B cell (primary cell): ENCODE measurements at regions not wholly inside any gene's neighbourhood (a gene's known extent, or its start where the extent isn't known, plus 50 kb on each side); places are given as distances from the start of the nearest gene placed in this dataset.
"Not testable (repeated sequence)": the region's sequence is repeated elsewhere in the genome, so short reads cannot be mapped to it uniquely, and the experiment has no call there.

Experiments
- ATAC-seq: fragments of 200-7000 bp; cut with Tn5 transposase; one replicate; pipeline ENCODE4 v1.10.0; 2021; ENCODE audit warnings: low read depth, mild to moderate bottlenecking, moderate number of reproducible peaks, moderate library complexity
- CTCF ChIA-PET: fragments of 350-600 bp; sonication (Branson Sonifier 250); formaldehyde crosslinking; loops from one replicate; lab custom pipeline; 2021; ENCODE audit warnings: antibody characterized with exemption, inconsistent platforms; lab: Charles Lee
- POLR2A ChIA-PET: fragments of 350-600 bp; sonication (Branson Sonifier 250); formaldehyde crosslinking; loops from one replicate; lab custom pipeline; 2021; ENCODE audit warnings: antibody characterized with exemption; lab: Charles Lee
- DNase-seq: peaks from one replicate; pipeline ENCODE4 v3.0.0; 2013
- H2AFZ ChIP-seq: 2 replicates; pipeline ENCODE4 v1.6.1; 2012; ENCODE audit warnings: mild to moderate bottlenecking, low read depth, low read length; ENCODE audit not compliant: insufficient read depth, poor library complexity, severe bottlenecking
- H3K27ac ChIP-seq, 2 donors: 1 replicate in 1 of 2; 2 replicates in 1 of 2; pipeline ENCODE4 v1.5.1; 2012 to 2013; ENCODE audit warnings: low read length in 2 of 2, mild to moderate bottlenecking in 2 of 2, moderate library complexity in 1 of 2
- H3K27me3 ChIP-seq, 4 experiments: fragments of 200-600 bp in 1 of 4; sonication (generic) in 1 of 4; replicated peaks in 1 of 4; 1 replicate in 2 of 4; 2 replicates in 2 of 4; pipeline versions ENCODE4 v1.6.1 to v1.7.0; 2013 to 2016; ENCODE audit warnings: low read length in 3 of 4, mild to moderate bottlenecking in 2 of 4, mixed read lengths in 1 of 4, moderate library complexity in 1 of 4; ENCODE audit not compliant: insufficient read depth in 4 of 4, control insufficient read depth in 3 of 4; ENCODE audit errors: control extremely low read depth in 1 of 4
- H3K36me3 ChIP-seq, 2 experiments: replicated peaks in 1 of 2; 1 replicate in 1 of 2; 2 replicates in 1 of 2; pipeline versions ENCODE4 v1.6.1 to v1.7.1; 2013; ENCODE audit warnings: low read length in 1 of 2; ENCODE audit not compliant: insufficient read depth in 2 of 2, control insufficient read depth in 1 of 2; ENCODE audit errors: control extremely low read depth in 1 of 2, extremely low read depth in 1 of 2
- H3K4me1 ChIP-seq, 2 donors: fragments of 200-600 bp in 1 of 2; sonication (generic) in 1 of 2; 1 replicate in 1 of 2; 2 replicates in 1 of 2; pipeline versions ENCODE4 v1.5.1 to v1.6.1; 2013 to 2017; ENCODE audit warnings: low read length in 2 of 2; ENCODE audit not compliant: control insufficient read depth in 2 of 2, insufficient read depth in 2 of 2
- H3K4me2 ChIP-seq: replicated peaks from 2 replicates; pipeline ENCODE3; 2012; ENCODE audit warnings: mild to moderate bottlenecking, low read depth, low read length; ENCODE audit not compliant: poor library complexity, severe bottlenecking
- H3K4me3 ChIP-seq, 5 experiments: fragments of 200-600 bp in 1 of 5; sonication (generic) in 1 of 5; 1 replicate in 3 of 5; 2 replicates in 2 of 5; pipeline versions ENCODE4 v1.5.1 to v1.7.0; 2011 to 2016; ENCODE audit warnings: low read length in 4 of 5, mild to moderate bottlenecking in 4 of 5, low read depth in 2 of 5, control low read depth in 1 of 5, moderate library complexity in 1 of 5; ENCODE audit not compliant: insufficient read depth in 1 of 5; ENCODE audit errors: control extremely low read depth in 1 of 5, extremely low read depth in 1 of 5
- H3K79me2 ChIP-seq: fragments of 200-600 bp; sonication (generic); one replicate; pipeline ENCODE4 v1.6.0; 2016; ENCODE audit warnings: low read length; ENCODE audit not compliant: control insufficient read depth, insufficient read depth
- H3K9ac ChIP-seq: fragments of 200-600 bp; sonication (generic); 2 replicates; pipeline ENCODE4 v1.6.1; 2017; ENCODE audit warnings: mild to moderate bottlenecking, low read length, moderate library complexity
- H3K9me3 ChIP-seq, 3 donors: one replicate each; pipeline versions ENCODE4 v1.6.1 to v1.7.1; 2013; ENCODE audit warnings: low read length in 2 of 3; ENCODE audit not compliant: control insufficient read depth in 2 of 3, insufficient read depth in 1 of 3; ENCODE audit errors: control extremely low read depth in 1 of 3
- H4K20me1 ChIP-seq: 2 replicates; pipeline ENCODE4 v1.6.0; 2012; ENCODE audit warnings: mild to moderate bottlenecking, low read length; ENCODE audit not compliant: insufficient read depth, control insufficient read depth, poor library complexity, severe bottlenecking
- H3K27ac Mint-ChIP-seq: one replicate; pipeline ENCODE4 v1.8.0; 2021; ENCODE audit warnings: mixed read lengths
- H3K27me3 Mint-ChIP-seq: one replicate; pipeline ENCODE4 v1.8.0; 2021; ENCODE audit warnings: mixed read lengths
- H3K4me1 Mint-ChIP-seq: one replicate; pipeline ENCODE4 v1.8.0; 2021; ENCODE audit warnings: mixed read lengths
- H3K4me3 Mint-ChIP-seq: one replicate; pipeline ENCODE4 v1.8.0; 2021; ENCODE audit warnings: mixed read lengths
- H3K9me3 Mint-ChIP-seq: one replicate; pipeline ENCODE4 v1.8.0; 2022; ENCODE audit warnings: mixed read lengths; ENCODE audit not compliant: insufficient read depth
- CTCF ChIP-seq: fragments of 200-600 bp; IDR thresholded peaks from one replicate; pipeline ENCODE4 v1.8.0; 2022; ENCODE audit warnings: antibody characterized with exemption, mild to moderate bottlenecking
- EZH2 ChIP-seq: IDR thresholded peaks from 2 replicates; pipeline ENCODE4 v1.6.1; 2012; ENCODE audit warnings: borderline replicate concordance, low read depth, mild to moderate bottlenecking, moderate library complexity, low read length; ENCODE audit not compliant: insufficient read depth, poor library complexity, severe bottlenecking
- WGBS: methylation state at CpG from one replicate; pipeline ENCODE4 v1.1.5; 2013; ENCODE audit warnings: missing lambda C conversion rate; ENCODE audit not compliant: insufficient coverage; 5-methylcytosine and 5-hydroxymethylcytosine counted together
- intact Hi-C: fragments of 100-400 bp; cut with micrococcal nuclease; formaldehyde crosslinking; loops from one replicate; pipeline ENCODE4 v1.10.0; 2022

DNA sequence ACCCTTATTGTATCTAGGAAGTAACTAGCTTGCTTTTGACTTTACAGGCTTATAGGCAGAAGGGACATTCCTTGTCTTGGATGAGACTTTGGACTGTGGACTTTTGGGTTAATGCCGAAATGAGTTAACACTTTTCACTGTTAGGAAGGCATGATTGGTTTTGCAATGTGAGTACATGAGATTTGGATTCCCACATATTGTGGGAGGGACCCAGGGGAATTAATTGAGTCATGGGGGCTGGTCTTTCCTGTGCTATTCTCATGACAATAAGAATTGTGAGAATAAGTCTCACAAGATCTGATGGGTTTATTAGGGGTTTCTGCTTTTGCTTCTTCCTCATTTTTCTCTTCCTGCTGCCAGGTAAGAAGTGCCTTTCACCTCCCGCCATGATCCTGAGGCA lies 417.5 kb downstream of the HINT1 start:
- Histone ChIP-seq H3K4me1 (no peaks in the 10 kb centered on the region), H3K4me2 (no peak overlapping the region), H3K36me3 (no peaks in the 10 kb centered on the region), H3K27ac (no peak overlapping the region), H3K9ac (no peak overlapping the region), H3K9me3 (peaks cover 0 to 8% (median 0%) of the 10 kb centered on the region in 3 donors), H4K20me1 (no peaks in the 10 kb centered on the region), H3K79me2 (no peaks in the 10 kb centered on the region), H3K27me3 (no peaks in the 10 kb centered on the region), H2AFZ (no peak overlapping the region), H3K4me3 (no peak overlapping the region)
- Mint-ChIP-seq H3K4me3 (no peak overlapping the region), H3K27ac (no peak overlapping the region), H3K9me3 (peaks cover 7% of the 10 kb centered on the region), H3K27me3 (no peaks in the 10 kb centered on the region), H3K4me1 (no peaks in the 10 kb centered on the region)
- TF ChIP-seq EZH2, result no peak
- TF ChIP-seq CTCF, result no peak
- ChIA-PET POLR2A (no interaction called here), CTCF (no interaction called here)
- WGBS, result 100% methylated on average over 2 of the region's 2 CpGs
- DNase-seq, result no peak
- ATAC-seq, result no peak
- intact Hi-C loops, result no loop called here

DNA sequence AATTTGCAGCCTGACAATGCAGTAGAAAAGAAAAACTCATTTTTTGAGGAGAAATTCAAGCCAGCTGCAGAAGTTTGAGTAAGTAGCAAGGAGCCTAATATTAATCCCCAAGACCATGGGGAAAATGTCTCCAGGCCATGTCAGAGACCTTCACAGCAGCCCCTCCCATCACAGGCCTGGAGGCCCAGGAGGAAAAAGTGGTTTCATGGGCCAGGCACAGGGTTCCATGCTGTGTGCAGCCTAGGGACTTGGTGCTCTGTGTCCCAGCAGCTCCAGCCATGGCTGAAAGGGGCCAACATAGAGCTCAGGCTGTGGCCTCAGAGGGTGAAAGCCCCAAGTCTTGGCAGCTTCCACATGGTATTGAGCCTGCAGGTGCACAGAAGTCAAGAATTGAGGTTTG lies 418.4 kb downstream of the HINT1 start:
- H3K27me3 ChIP-seq, H3K4me2 ChIP-seq, H3K4me3 Mint-ChIP-seq, H3K9ac ChIP-seq, H4K20me1 ChIP-seq, ATAC-seq, H3K27ac Mint-ChIP-seq, intact Hi-C loops, H3K9me3 Mint-ChIP-seq, H3K9me3 ChIP-seq, CTCF ChIA-PET, H3K79me2 ChIP-seq, H2AFZ ChIP-seq, H3K27me3 Mint-ChIP-seq, H3K4me1 Mint-ChIP-seq, H3K27ac ChIP-seq, H3K4me3 ChIP-seq, H3K4me1 ChIP-seq, H3K36me3 ChIP-seq, POLR2A ChIA-PET, DNase-seq: not testable (repeated sequence)
